ENCODE measurements at regions not wholly inside any gene's neighbourhood (a gene's known extent, or its start where the extent isn't known, plus 50 kb on each side); places are given as distances from the start of the nearest gene placed in this dataset.
"Not testable (repeated sequence)": the region's sequence is repeated elsewhere in the genome, so short reads cannot be mapped to it uniquely, and the experiment has no call there.

- Mint-ChIP-seq H3K4me3 (ENCODE audit: low read depth) (no peak overlapping the region), H3K4me1 (ENCODE audit: low read depth) (peaks cover 40% of the 10 kb centered on the region), H3K27ac (peak overlapping the region; percentile 96), H3K36me3 (ENCODE audit: insufficient read depth) (no peaks in the 10 kb centered on the region), H3K27me3 (no peaks in the 10 kb centered on the region), H3K9me3 (ENCODE audit: low read depth) (no peaks in the 10 kb centered on the region)
- TF ChIP-seq CTCF (IDR thresholded peaks at IDR 0.05; ENCODE audit: unreplicated experiment) = no peak
- no peak for DNase-seq (ENCODE audit: low spot score, unreplicated experiment)
Measured at GRCh38 chr15:92822216-92823144, 77.6 kb upstream of the CHD2 start.

- no peaks in the 10 kb centered on the region for H3K9me3 Mint-ChIP-seq (ENCODE audit: low read depth)
- no peak for TF ChIP-seq CTCF (IDR thresholded peaks at IDR 0.05; ENCODE audit: unreplicated experiment)
- H3K27me3 Mint-ChIP-seq = no peaks in the 10 kb centered on the region
- H3K4me1 Mint-ChIP-seq (ENCODE audit: low read depth) = peaks cover 29% of the 10 kb centered on the region
- no peak overlapping the region for H3K4me3 Mint-ChIP-seq (ENCODE audit: low read depth)
- DNase-seq (ENCODE audit: low spot score, unreplicated experiment) = no peak
- H3K27ac Mint-ChIP-seq = peak overlapping the region; percentile 7
- H3K36me3 Mint-ChIP-seq (ENCODE audit: insufficient read depth) = no peaks in the 10 kb centered on the region
Measured at GRCh38 chr15:92825985-92826384, 74.1 kb upstream of the CHD2 start.

- not testable (repeated sequence) for H3K9me3 Mint-ChIP-seq (ENCODE audit: low read depth); DNase-seq (ENCODE audit: low spot score, unreplicated experiment); H3K36me3 Mint-ChIP-seq (ENCODE audit: insufficient read depth); H3K27me3 Mint-ChIP-seq; H3K4me3 Mint-ChIP-seq (ENCODE audit: low read depth); H3K27ac Mint-ChIP-seq
- peaks cover 32% of the 10 kb centered on the region for H3K4me1 Mint-ChIP-seq (ENCODE audit: low read depth)
Measured at GRCh38 chr15:92827991-92828390, 72.1 kb upstream of the CHD2 start.

GRCh38 chr15:92829875-92830274 is 70.2 kb upstream of the CHD2 start:
- Mint-ChIP-seq H3K4me1 (ENCODE audit: low read depth) (peaks cover 32% of the 10 kb centered on the region), H3K36me3 (ENCODE audit: insufficient read depth) (no peaks in the 10 kb centered on the region), H3K27ac (peak overlapping the region; percentile 99), H3K9me3 (ENCODE audit: low read depth) (no peaks in the 10 kb centered on the region), H3K4me3 (ENCODE audit: low read depth) (peak overlapping the region; percentile 21), H3K27me3 (no peaks in the 10 kb centered on the region)
- no peak for DNase-seq (ENCODE audit: low spot score, unreplicated experiment)
- no peak for TF ChIP-seq CTCF (IDR thresholded peaks at IDR 0.05; ENCODE audit: unreplicated experiment)

GRCh38 chr15:92831336-92831654 is 68.8 kb upstream of the CHD2 start:
- no peak for DNase-seq (ENCODE audit: low spot score, unreplicated experiment)
- peak overlapping the region; percentile 99 for H3K27ac Mint-ChIP-seq
- no peaks in the 10 kb centered on the region for H3K36me3 Mint-ChIP-seq (ENCODE audit: insufficient read depth)
- TF ChIP-seq CTCF (IDR thresholded peaks at IDR 0.05; ENCODE audit: unreplicated experiment) = no peak
- no peaks in the 10 kb centered on the region for H3K27me3 Mint-ChIP-seq
- H3K4me1 Mint-ChIP-seq (ENCODE audit: low read depth) = peaks cover 32% of the 10 kb centered on the region
- H3K9me3 Mint-ChIP-seq (ENCODE audit: low read depth) = no peaks in the 10 kb centered on the region
- peak overlapping the region; percentile 58 for H3K4me3 Mint-ChIP-seq (ENCODE audit: low read depth)
